ENCODE measurements at regions not wholly inside any gene's neighbourhood (a gene's known extent, or its start where the extent isn't known, plus 50 kb on each side); places are given as distances from the start of the nearest gene placed in this dataset.

- H3K9me3 ChIP-seq = no peaks in the 10 kb centered on the region
- H3K36me3 ChIP-seq = no peaks in the 10 kb centered on the region
- TF ChIP-seq CTCF (IDR thresholded peaks at IDR 0.05) = no peak
- no peak for TF ChIP-seq POLR2AphosphoS5 (IDR thresholded peaks at IDR 0.05)
- H3K27me3 ChIP-seq (replicated peaks; ENCODE audit: insufficient read depth) = no peaks in the 10 kb centered on the region
- no peak overlapping the region for H3K4me3 ChIP-seq
- no peaks in the 10 kb centered on the region for H3K4me1 ChIP-seq (replicated peaks)
- 66% methylated on average over 6 of the region's 6 CpGs for WGBS
- no peak overlapping the region for H3K27ac ChIP-seq
- intact Hi-C loops (cut with DNase I) = no loop called here
- DNase-seq (ENCODE audit: low spot score) = no peak
Measured at GRCh38 chr2:75870651-75871137, 160.0 kb upstream of the GCFC2 start.

- Histone ChIP-seq H3K27me3 (replicated peaks; ENCODE audit: insufficient read depth) (no peaks in the 10 kb centered on the region), H3K4me1 (replicated peaks) (no peaks in the 10 kb centered on the region), H3K27ac (no peak overlapping the region), H3K36me3 (no peaks in the 10 kb centered on the region), H3K9me3 (no peaks in the 10 kb centered on the region), H3K4me3 (no peak overlapping the region)
- TF ChIP-seq POLR2A (IDR thresholded peaks at IDR 0.05) (no peak), CTCF (IDR thresholded peaks at IDR 0.05) (no peak), POLR2AphosphoS5 (IDR thresholded peaks at IDR 0.05) (no peak)
- intact Hi-C loops (cut with DNase I) = no loop called here
- 43% methylated on average over 4 of the region's 4 CpGs for WGBS
- DNase-seq (ENCODE audit: low spot score) = no peak
Measured at GRCh38 chr2:75870133-75870532, 159.4 kb upstream of the GCFC2 start.

DNA sequence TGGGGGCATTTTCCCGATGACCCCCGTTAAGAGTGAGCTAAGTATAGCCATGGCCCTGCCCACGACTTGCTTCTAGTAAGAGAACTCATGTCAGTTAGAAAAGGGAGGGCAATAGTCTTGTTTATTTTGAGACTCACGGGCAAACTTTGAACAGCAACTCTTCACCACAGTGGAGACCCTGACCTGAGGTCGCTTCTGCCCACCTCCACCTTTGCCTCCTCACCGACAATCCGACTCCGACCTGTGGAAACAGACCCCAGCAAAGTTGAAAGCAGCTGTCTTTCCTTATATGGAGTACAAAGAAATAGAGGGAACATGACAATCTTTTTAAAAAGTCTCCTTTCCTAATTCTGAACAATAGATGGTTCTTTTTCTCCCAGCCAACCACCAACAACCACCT is 155.0 kb upstream of the GCFC2 start:
- Histone ChIP-seq H3K4me1 (replicated peaks) (no peaks in the 10 kb centered on the region), H3K27me3 (replicated peaks; ENCODE audit: insufficient read depth) (no peaks in the 10 kb centered on the region), H3K4me3 (no peak overlapping the region), H3K9me3 (no peaks in the 10 kb centered on the region), H3K27ac (no peak overlapping the region), H3K36me3 (no peaks in the 10 kb centered on the region)
- no peak for DNase-seq (ENCODE audit: low spot score)
- WGBS = 81% methylated on average over 8 of the region's 8 CpGs
- intact Hi-C loops (cut with DNase I) = no loop called here
- no peak for TF ChIP-seq CTCF (IDR thresholded peaks at IDR 0.05)
- TF ChIP-seq POLR2AphosphoS5 (IDR thresholded peaks at IDR 0.05) = no peak
- TF ChIP-seq POLR2A (IDR thresholded peaks at IDR 0.05) = no peak

- Histone ChIP-seq H3K9me3 (no peaks in the 10 kb centered on the region), H3K27me3 (replicated peaks; ENCODE audit: insufficient read depth) (no peaks in the 10 kb centered on the region), H3K36me3 (no peaks in the 10 kb centered on the region), H3K4me1 (replicated peaks) (no peaks in the 10 kb centered on the region), H3K4me3 (no peak overlapping the region), H3K27ac (no peak overlapping the region)
- no peak for TF ChIP-seq CTCF (IDR thresholded peaks at IDR 0.05)
- TF ChIP-seq POLR2A (IDR thresholded peaks at IDR 0.05) = no peak
- TF ChIP-seq POLR2AphosphoS5 (IDR thresholded peaks at IDR 0.05) = no peak
- no peak for DNase-seq (ENCODE audit: low spot score)
- 75% methylated on average over 2 of the region's 2 CpGs for whole genome bisulfite sequencing
- intact Hi-C loops (cut with DNase I) = no loop called here
Measured at GRCh38 chr2:75865083-75865482, 154.4 kb upstream of the GCFC2 start.

- 71% methylated on average over 3 of the region's 3 CpGs for WGBS
- no peak for DNase-seq (ENCODE audit: low spot score)
Measured at GRCh38 chr2:75862547-75862946, 151.8 kb upstream of the GCFC2 start.

More at GRCh38 chr2:75862547-75862946, 151.8 kb upstream of the GCFC2 start:
- Histone ChIP-seq H3K9me3 (no peaks in the 10 kb centered on the region), H3K4me1 (replicated peaks) (no peaks in the 10 kb centered on the region), H3K4me3 (no peak overlapping the region), H3K27me3 (replicated peaks; ENCODE audit: insufficient read depth) (no peaks in the 10 kb centered on the region), H3K36me3 (no peaks in the 10 kb centered on the region), H3K27ac (no peak overlapping the region)
- intact Hi-C loops (cut with DNase I) = no loop called here
- no peak for TF ChIP-seq CTCF (IDR thresholded peaks at IDR 0.05)
- no peak for TF ChIP-seq POLR2AphosphoS5 (IDR thresholded peaks at IDR 0.05)
- TF ChIP-seq POLR2A (IDR thresholded peaks at IDR 0.05) = no peak
